T-helper 2 cell (primary cell): ENCODE measurements at regions not wholly inside any gene's neighbourhood (a gene's known extent, or its start where the extent isn't known, plus 50 kb on each side); places are given as distances from the start of the nearest gene placed in this dataset.

Source experiments
- DNase-seq, 5 experiments: peaks; one replicate each; pipeline versions ENCODE4 v3.0.0 to v3.0.0-alpha.2; 2012 to 2022

DNA sequence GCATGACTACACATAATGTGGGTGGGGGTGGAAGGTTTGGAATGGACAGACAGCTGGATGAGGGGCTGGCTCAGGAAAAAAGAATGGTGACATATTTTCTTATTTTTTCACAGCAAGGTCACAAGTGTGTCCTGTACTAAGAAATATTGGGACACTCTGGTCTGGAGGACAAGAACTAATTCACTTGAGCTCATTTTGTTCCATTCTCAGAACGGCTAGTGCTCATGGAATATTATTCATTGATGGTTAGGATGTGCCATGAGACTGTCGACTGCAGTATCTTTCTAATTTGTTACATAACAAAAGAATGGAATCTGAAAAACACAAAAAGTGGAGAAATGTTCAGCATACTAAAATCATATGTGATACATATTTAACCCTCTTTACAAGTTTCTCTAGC, 149.5 kb downstream of the BMP4 start:
- no peak for DNase-seq

DNA sequence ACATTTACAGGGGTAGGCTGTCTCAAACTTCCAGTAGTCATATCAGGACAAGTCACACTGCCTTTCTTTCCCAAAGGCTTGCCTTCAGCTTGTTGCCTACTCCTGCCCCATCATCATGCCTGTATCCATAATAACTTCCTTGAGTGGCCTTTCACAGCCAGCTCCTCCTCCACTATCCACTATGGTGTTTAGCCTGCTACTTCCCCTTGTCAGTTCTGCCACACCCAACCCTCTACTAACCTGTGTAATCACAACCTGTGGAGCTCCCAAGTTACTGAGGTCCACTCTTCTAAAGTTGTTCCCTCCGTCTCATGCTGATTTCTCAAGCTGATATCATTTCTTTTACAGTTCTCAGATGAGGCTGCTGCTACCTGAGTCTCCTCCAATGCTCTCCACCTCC, 159.9 kb downstream of the BMP4 start:
- no peak for DNase-seq

GRCh38 chr14:53793790-53794505, 162.7 kb downstream of the BMP4 start:
- no peak for DNase-seq

DNA sequence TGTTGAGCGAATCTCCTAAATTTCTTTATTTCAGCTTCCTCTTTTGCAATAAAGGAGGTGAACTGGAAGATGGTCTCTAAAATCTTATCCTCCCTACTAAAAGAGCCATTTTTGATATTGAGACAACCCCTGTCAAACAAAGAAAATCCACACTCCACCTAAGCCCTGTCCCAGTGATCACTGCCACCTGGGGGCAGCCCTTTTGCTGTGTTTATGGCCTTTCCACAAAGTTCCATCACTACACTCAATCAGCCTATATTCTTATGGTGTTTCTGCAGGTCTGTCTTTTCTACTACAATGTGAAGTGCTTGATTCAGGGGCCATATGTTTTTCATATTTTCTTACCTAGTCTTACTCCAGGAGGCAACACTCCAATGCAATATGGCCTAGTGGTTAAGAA, 163.7 kb downstream of the BMP4 start:
- no peak for DNase-seq

GRCh38 chr14:53790731-53791500, 165.7 kb downstream of the BMP4 start:
- DNase-seq: no peak

DNA sequence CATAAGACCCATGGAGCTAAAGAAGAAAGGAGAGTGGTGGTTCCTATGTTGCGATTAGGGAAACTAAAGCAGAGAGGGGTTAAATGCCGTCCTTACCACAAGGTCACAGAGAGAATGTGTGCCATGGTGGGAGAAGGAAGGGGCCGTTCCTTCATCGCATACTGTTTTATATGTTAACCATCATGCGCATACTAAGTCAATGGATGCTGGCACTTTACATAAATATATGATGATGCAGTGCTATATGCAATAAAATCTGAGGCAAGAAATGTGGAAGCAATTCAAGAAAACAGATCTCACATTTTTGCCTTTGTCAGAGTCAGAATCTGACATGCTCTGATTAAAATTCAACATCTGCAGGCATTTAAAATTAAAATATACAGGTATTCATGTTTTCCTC, 168.1 kb downstream of the BMP4 start:
- DNase-seq: no peak

- DNase-seq: no peak
These were observed 170.6 kb downstream of the BMP4 start for GRCh38 chr14:53786045-53786444.

DNA sequence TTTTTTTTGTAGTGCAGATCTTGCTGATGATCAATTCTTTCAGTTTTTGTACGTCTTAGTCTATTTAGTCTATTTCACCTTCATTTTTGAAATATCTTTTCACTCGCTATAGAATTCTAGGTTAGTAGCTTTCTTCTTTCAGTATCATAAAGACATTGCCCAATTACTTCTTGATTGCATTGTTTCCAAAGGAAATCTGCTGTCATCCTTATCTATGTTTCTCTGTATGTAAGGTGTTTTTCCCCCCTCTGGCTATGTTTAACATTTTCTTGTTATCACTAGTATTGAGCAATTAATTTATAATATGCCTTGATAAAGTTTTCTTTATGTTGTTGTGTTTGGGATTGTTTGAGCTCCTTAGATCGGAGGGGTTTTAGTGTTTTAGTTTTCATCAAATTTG, 171.9 kb downstream of the BMP4 start:
- no peak for DNase-seq

GRCh38 chr14:53783256-53783655, 173.4 kb downstream of the BMP4 start:
- no peak for DNase-seq

DNA sequence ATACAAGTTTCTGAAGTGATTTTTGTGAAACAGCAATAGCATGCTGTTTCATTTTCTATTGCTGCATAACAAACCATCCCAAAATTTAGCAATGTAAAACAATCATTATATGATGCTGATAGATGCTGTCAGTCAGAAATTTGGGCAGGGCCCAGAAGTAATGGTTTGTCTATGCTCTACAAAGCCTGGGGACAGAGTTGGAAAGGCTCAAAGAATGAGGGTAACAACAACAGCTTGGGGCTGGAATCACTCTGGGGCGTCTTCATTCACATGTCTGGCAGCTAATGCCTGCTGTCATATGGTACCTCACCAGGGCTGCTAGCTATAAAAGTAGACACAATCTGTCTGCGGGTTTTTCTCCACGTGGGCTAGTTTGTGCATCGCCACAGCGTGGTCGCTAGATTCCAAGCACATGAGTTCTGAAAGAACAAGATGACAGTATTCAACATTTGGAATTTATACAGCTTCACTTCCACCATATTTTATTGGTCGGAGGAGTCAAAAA, 176.5 kb downstream of the BMP4 start:
- no peak for DNase-seq

GRCh38 chr14:53779301-53779700, 177.3 kb downstream of the BMP4 start:
- DNase-seq: no peak

- peak in 1 of 5 experiments; percentile 8 for DNase-seq
These were observed 178.4 kb downstream of the BMP4 start for GRCh38 chr14:53778263-53778662.

DNA sequence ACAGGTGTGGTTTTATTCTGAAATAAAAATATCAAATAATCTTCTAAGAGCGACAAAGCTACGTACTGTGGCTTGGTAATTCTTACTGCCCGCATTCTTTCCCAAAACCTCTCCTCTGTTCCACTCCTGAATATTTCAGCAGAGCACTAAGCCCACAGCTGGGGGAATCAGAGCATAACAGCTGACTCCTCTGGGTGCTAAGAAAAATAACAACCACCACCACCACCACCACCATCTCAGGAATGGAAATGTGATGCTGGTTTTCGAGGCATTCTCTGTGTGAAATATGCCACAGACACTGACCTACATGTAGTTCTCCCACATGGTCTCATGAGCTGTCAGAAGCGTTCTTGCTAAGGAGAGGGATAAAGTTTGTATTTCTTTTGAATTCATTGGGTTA, 183.7 kb downstream of the BMP4 start:
- no peak for DNase-seq

- DNase-seq: no peak
These were observed 189.1 kb downstream of the BMP4 start for GRCh38 chr14:53767566-53767965.

- no peak for DNase-seq
These were observed 190.0 kb downstream of the BMP4 start for GRCh38 chr14:53766601-53767000.

- DNase-seq: no peak
These were observed 190.5 kb downstream of the BMP4 start for GRCh38 chr14:53766106-53766505.

DNA sequence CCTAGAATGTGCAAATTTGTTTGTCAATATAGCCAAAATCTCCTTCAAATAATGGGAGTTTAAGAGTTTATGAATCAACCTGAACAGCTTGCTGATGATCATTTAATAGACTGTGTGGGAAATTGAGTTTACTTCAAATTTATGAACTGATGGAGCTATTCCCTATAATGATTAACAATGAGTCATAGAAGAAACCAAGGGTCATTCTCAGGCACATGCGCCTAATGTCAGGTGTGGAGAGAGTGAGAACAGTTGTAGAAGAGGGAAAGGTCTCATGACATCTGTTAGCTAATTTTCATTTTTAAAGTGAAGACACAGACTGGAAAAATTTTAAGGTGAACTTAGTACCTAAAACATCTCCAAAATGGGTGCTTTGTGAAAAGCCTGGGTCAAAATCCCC, 191.8 kb downstream of the BMP4 start:
- DNase-seq: no peak

DNA sequence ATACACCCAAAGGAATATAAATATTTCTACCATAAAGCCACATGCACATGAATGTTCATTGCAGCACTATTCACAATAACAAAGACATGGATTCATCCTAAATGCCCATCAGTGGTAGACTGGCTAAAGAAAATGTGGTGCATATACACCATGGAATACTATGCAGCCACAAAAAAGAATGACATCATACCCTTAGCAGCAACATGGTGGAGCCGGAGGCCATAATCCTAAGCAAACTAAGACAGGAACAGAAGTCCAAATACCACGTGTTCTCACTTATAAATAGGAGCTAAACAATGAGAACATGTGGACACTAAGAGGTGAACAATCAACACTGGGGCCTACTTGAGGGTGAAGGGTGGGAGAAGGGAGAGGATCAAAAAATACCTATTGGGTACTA, 198.5 kb downstream of the BMP4 start:
- DNase-seq: no peak

- DNase-seq: no peak
These were observed 198.9 kb downstream of the BMP4 start for GRCh38 chr14:53757732-53758131.

- DNase-seq: no peak
These were observed 205.0 kb downstream of the BMP4 start for GRCh38 chr14:53751650-53752049.

GRCh38 chr14:53748691-53749090, 207.9 kb downstream of the BMP4 start:
- DNase-seq: no peak

DNA sequence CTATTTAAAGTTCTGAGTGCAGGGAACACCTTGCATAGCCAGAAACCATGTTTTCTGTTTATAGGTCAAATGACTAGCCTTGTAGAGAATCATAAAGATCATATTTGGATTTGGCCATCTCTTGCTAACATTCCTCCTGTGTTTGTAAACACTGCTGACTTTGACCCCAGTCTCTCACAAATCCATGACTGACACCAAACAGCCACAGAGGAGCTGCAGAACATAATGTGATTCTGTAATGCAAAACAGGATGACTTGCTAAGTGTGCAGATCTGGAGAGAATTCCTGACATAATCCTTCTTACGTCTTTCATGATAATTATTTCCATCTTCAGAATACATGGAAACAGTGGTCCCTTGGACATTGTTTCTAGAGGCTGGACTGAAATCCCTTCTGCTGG, 211.8 kb downstream of the BMP4 start:
- DNase-seq: no peak

GRCh38 chr14:53743371-53743770, 213.3 kb downstream of the BMP4 start:
- no peak for DNase-seq

- DNase-seq: no peak
These were observed 214.4 kb downstream of the BMP4 start for GRCh38 chr14:53742233-53742620.
